Esophagus muscularis mucosa (tissue), 4 donors: ENCODE measurements at regions not wholly inside any gene's neighbourhood (a gene's known extent, or its start where the extent isn't known, plus 50 kb on each side); places are given as distances from the start of the nearest gene placed in this dataset.

ENCODE experiments used
- DNase-seq: peaks from one replicate; pipeline ENCODE4 v3.0.0-alpha.2; 2017; ENCODE audit errors: extremely low spot score
- H3K27ac ChIP-seq, 4 donors: fragments of 200-600 bp; sonication (generic); replicated peaks in 1 of 4; 1 replicate in 3 of 4; 2 replicates in 1 of 4; pipeline ENCODE4 v1.5.1; 2016 to 2019; ENCODE audit warnings: mild to moderate bottlenecking in 1 of 4
- H3K27me3 ChIP-seq, 4 donors: fragments of 200-600 bp; sonication (generic); one replicate each; pipeline versions ENCODE4 v1.5.1 to v1.6.0; 2016 to 2019
- H3K36me3 ChIP-seq, 4 donors: fragments of 200-600 bp; sonication (generic); one replicate each; pipeline ENCODE4 v1.5.1; 2016 to 2019
- H3K4me1 ChIP-seq, 4 donors: fragments of 200-600 bp; sonication (generic); one replicate each; pipeline ENCODE4 v1.5.1; 2016 to 2019
- H3K4me3 ChIP-seq, 4 donors: fragments of 200-600 bp; sonication (generic); 1 replicate in 2 of 4; 2 replicates in 2 of 4; pipeline ENCODE4 v1.5.1; 2016 to 2019; ENCODE audit warnings: mild to moderate bottlenecking in 4 of 4, moderate library complexity in 1 of 4
- H3K9me3 ChIP-seq, 4 donors: fragments of 200-600 bp; sonication (generic); 1 replicate in 3 of 4; 2 replicates in 1 of 4; pipeline ENCODE4 v1.5.1; 2016 to 2019
- EP300 ChIP-seq: sonication (generic); formaldehyde crosslinking; IDR thresholded peaks from one replicate; pipeline ENCODE4 v1.6.1; 2017; ENCODE audit warnings: antibody characterized with exemption
- POLR2A ChIP-seq: fragments of 450-650 bp; IDR thresholded peaks from one replicate; pipeline ENCODE4 v1.6.1; 2017; ENCODE audit warnings: antibody characterized with exemption, moderate library complexity, mild to moderate bottlenecking, low read depth
- POLR2AphosphoS5 ChIP-seq, 2 donors: sonication (generic); formaldehyde crosslinking; IDR thresholded peaks; one replicate each; pipeline ENCODE4 v1.6.1; 2017; ENCODE audit warnings: antibody characterized with exemption in 2 of 2
- WGBS: methylation state at CpG from one replicate; pipeline ENCODE4 v1.1.5; 2018; 5-methylcytosine and 5-hydroxymethylcytosine counted together
- intact Hi-C: fragments of 100-400 bp; cut with DNase I; formaldehyde crosslinking; loops from one replicate; pipeline ENCODE4 v1.15.1; 2023
- TF ChIP-seq, protein P1 (sequence below), 3 experiments: fragments of 200-600 bp in 2 of 3; fragments of 450-650 bp in 1 of 3; sonication (generic) in 2 of 3; IDR thresholded peaks; one replicate each; pipeline ENCODE4 v1.5.1; 2017 to 2019; ENCODE audit warnings: antibody characterized with exemption in 3 of 3, mild to moderate bottlenecking in 2 of 3, moderate library complexity in 1 of 3

DNA sequence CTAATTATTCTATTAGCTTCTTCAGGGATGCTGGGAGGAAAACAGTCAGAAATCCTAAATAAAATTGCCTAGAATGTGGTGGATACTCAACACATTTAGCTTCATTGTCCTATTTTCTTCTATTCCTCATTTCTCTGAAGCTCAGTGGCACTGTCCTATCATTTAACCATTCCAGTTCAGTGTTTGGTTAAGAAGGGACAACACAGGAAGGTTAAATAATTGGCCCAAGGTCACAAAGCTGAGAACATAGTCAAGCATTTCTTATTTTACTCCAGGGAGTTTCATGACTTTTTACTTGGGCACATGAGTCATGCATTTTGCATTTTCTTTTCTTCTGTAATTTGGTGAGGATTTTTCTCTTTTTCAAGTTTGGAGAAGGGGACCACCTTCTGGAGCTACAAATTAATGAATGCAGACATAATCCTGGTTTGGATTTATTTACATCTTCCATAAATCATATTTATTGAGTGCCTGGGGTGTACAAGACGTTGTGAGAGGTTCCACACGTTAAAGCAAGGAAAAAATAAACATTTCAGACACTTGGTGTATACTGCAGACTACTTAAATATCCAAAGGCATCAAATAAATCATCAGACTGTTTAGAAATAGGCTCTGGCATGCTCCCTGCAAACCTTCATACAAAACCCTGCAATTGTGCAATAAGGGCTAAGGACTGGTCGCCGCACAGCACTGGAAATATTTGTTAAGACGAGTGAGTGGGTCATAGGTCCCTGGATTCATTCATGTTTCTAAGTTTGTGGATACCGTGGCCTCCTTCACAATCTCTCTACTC lies 263.9 kb downstream of the MAF start:
- DNase-seq = no peak
- intact Hi-C loops = no loop called here
- peaks cover 0 to 4% (median 0%) of the 10 kb centered on the region in 4 donors for H3K27me3 ChIP-seq
- H3K4me1 ChIP-seq = peaks cover 0 to 16% (median 14%) of the 10 kb centered on the region in 4 donors
- no peaks in the 10 kb centered on the region for H3K9me3 ChIP-seq
- WGBS = 41% methylated on average over 6 of the region's 6 CpGs
- H3K27ac ChIP-seq = no peak overlapping the region
- no peaks in the 10 kb centered on the region for H3K36me3 ChIP-seq
- no peak overlapping the region for H3K4me3 ChIP-seq
- TF ChIP-seq EP300 (no peak), POLR2A (no peak), POLR2AphosphoS5 (IDR thresholded peaks at IDR 0.05) (no peak)

DNA sequence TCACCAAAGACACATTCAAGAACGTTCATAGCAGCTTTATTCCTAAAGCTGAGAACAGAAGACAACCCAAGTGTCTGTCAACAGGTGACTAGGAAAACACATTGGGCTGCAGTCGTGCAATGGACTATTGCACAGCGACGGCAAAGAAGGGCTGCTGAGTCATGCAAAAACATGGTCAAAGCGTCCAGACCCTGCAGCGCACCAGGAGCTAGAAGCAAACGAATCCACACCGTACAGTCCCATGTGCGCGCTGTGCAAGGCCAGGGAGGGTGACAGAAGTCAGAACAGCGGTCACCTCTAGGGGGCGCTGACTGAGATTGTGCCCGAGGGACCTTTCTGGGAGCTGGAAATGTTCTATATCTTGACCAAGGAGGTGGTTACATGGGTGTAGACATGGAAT lies 266.4 kb downstream of the MAF start:
- H3K9me3 ChIP-seq = no peaks in the 10 kb centered on the region
- no peak for DNase-seq
- 89% methylated on average over 13 of the region's 13 CpGs for WGBS
- peaks cover 0 to 5% (median 0%) of the 10 kb centered on the region in 4 donors for H3K27me3 ChIP-seq
- no peak overlapping the region for H3K27ac ChIP-seq
- intact Hi-C loops = no loop called here
- no peaks in the 10 kb centered on the region for H3K36me3 ChIP-seq
- H3K4me3 ChIP-seq = no peak overlapping the region
- no peak for TF ChIP-seq POLR2A
- TF ChIP-seq EP300 = no peak
- no peak for TF ChIP-seq POLR2AphosphoS5 (IDR thresholded peaks at IDR 0.05)
- TF ChIP-seq, protein P1, sequence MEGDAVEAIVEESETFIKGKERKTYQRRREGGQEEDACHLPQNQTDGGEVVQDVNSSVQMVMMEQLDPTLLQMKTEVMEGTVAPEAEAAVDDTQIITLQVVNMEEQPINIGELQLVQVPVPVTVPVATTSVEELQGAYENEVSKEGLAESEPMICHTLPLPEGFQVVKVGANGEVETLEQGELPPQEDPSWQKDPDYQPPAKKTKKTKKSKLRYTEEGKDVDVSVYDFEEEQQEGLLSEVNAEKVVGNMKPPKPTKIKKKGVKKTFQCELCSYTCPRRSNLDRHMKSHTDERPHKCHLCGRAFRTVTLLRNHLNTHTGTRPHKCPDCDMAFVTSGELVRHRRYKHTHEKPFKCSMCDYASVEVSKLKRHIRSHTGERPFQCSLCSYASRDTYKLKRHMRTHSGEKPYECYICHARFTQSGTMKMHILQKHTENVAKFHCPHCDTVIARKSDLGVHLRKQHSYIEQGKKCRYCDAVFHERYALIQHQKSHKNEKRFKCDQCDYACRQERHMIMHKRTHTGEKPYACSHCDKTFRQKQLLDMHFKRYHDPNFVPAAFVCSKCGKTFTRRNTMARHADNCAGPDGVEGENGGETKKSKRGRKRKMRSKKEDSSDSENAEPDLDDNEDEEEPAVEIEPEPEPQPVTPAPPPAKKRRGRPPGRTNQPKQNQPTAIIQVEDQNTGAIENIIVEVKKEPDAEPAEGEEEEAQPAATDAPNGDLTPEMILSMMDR (IDR thresholded peaks at IDR 0.05) = peak in 1 of 3 experiments; percentile 4
- peaks cover 0 to 16% (median 14%) of the 10 kb centered on the region in 4 donors for H3K4me1 ChIP-seq

DNA sequence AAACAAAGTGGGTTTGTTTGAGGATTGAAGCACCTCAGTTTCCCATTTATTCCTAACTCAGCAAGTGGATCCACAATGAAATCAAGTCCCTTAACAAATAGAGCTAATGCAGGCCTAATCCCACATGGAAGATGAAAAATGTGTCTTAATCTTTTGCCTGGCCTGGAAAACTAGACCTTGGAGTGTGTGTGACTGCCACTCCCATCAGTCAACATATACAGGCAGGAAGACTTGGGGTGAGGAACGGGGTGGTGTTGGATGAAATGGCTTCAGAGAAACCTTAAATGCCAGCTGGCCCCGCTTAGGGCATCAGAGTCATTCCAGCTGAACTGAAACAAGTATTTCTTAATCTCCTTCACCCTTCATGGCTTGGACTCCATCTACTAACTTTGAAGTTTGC lies 269.5 kb downstream of the MAF start:
- Histone ChIP-seq H3K9me3 (no peaks in the 10 kb centered on the region), H3K27ac (no peak overlapping the region), H3K36me3 (no peaks in the 10 kb centered on the region), H3K4me1 (peaks cover 0 to 7% (median under 1%) of the 10 kb centered on the region in 4 donors), H3K27me3 (peaks cover 0 to 8% (median 0%) of the 10 kb centered on the region in 4 donors), H3K4me3 (no peak overlapping the region)
- TF ChIP-seq, protein P1 (IDR thresholded peaks at IDR 0.05) = no peak
- no peak for TF ChIP-seq POLR2A
- TF ChIP-seq EP300 = no peak
- no peak for TF ChIP-seq POLR2AphosphoS5 (IDR thresholded peaks at IDR 0.05)
- no peak for DNase-seq
- 74% methylated on average over 2 of the region's 2 CpGs for WGBS
- intact Hi-C loops = no loop called here

DNA sequence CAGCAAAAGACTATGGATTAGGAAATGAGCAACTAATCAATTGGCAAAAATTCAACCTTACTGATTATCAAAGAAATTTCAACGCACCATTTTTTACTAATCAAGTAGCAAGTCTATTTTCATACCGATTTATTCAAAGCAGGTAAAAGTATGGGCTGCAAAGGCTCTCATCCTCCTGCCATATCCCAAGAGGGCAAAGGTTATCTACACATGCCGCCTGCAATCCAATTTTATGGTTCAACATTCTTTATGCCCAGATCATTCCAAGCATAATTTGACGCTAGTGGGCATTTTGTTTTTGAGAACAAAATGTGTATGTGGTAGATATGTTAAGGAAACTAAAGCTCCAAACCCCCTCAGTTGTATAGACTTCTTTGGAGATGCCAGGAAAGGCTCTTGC lies 270.6 kb downstream of the MAF start:
- intact Hi-C loops = no loop called here
- Histone ChIP-seq H3K27me3 (peaks cover 0 to 12% (median 0%) of the 10 kb centered on the region in 4 donors), H3K4me3 (no peak overlapping the region), H3K27ac (no peak overlapping the region), H3K36me3 (no peaks in the 10 kb centered on the region), H3K9me3 (no peaks in the 10 kb centered on the region), H3K4me1 (peaks cover 0 to 7% (median 0%) of the 10 kb centered on the region in 4 donors)
- WGBS = 89% methylated on average over 4 of the region's 4 CpGs
- TF ChIP-seq POLR2AphosphoS5 (IDR thresholded peaks at IDR 0.05) (no peak), EP300 (no peak), POLR2A (no peak)
- TF ChIP-seq, protein P1 (IDR thresholded peaks at IDR 0.05) = no peak
- DNase-seq = no peak

DNA sequence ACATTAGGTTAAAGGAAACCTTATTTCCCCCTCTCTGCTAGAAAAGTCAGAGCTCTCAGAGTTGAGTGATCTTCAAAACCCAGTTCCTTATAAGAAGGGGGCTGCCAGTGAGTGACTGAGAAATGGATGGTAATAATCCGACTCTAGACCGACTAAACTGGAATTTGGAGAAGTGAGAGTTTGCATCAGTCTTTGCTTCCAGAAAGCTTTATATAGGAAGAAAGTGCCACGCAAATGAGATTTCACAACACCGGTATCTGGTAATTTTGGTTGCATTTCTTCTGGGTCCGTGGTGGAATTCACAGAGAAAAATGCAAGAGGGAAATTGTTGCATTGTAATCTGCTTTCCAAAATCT lies 271.4 kb downstream of the MAF start:
- H3K27ac ChIP-seq = no peak overlapping the region
- H3K9me3 ChIP-seq = no peaks in the 10 kb centered on the region
- no peaks in the 10 kb centered on the region for H3K36me3 ChIP-seq
- peaks cover 0 to 7% (median 0%) of the 10 kb centered on the region in 4 donors for H3K4me1 ChIP-seq
- no peak for DNase-seq
- no peak overlapping the region for H3K4me3 ChIP-seq
- TF ChIP-seq POLR2AphosphoS5 (IDR thresholded peaks at IDR 0.05) (no peak), EP300 (no peak), POLR2A (no peak)
- TF ChIP-seq, protein P1 (IDR thresholded peaks at IDR 0.05) = no peak
- WGBS = 86% methylated on average over 5 of the region's 5 CpGs
- peaks cover 0 to 17% (median 0%) of the 10 kb centered on the region in 4 donors for H3K27me3 ChIP-seq
- intact Hi-C loops = no loop called here
